NT2/D1 (cell line): ENCODE measurements at regions not wholly inside any gene's neighbourhood (a gene's known extent, or its start where the extent isn't known, plus 50 kb on each side); places are given as distances from the start of the nearest gene placed in this dataset.

Source experiments
- SUZ12 ChIP-seq: IDR thresholded peaks from 2 replicates; pipeline ENCODE4 v1.6.1; 2011; ENCODE audit not compliant: insufficient read length, insufficient read depth; ENCODE audit errors: extremely low read depth
- YY1 ChIP-seq: IDR thresholded peaks from 2 replicates; pipeline ENCODE4 v1.6.1; 2011; ENCODE audit not compliant: insufficient read length, insufficient read depth
- ZNF274 ChIP-seq: IDR thresholded peaks from 2 replicates; pipeline ENCODE4 v1.6.1; 2011; ENCODE audit warnings: mild to moderate bottlenecking, low read depth, low read length

- TF ChIP-seq YY1 (no peak), ZNF274 (no peak), SUZ12 (no peak)
Observed at GRCh38 chr15:77724715-77725114, 92.0 kb upstream of the LINGO1 start.
